ENCODE measurements at regions not wholly inside any gene's neighbourhood (a gene's known extent, or its start where the extent isn't known, plus 50 kb on each side); places are given as distances from the start of the nearest gene placed in this dataset.

DNA sequence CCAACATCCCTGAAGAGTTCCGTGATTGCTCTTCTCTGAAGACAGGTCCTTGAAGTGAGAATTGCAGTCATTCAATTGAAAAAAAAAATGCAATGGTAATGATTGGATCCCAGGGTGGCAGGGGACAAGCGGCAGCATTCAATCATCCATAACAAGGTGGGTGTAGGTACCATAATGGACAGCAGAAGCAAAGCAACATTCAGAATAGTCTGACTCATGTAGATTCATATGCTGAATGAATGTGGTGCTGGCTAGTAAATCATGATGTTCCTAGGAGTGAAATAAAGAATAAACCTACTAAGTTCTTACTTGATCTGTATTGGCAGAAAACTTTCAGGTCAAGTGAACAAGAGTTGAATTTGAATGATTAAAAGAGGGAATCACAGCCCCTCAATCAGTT is 319.6 kb downstream of the GPATCH2 start:
- no peak overlapping the region for H3K9ac ChIP-seq
- no peak overlapping the region for H3K27ac ChIP-seq
- no peaks in the 10 kb centered on the region for H3K9me2 ChIP-seq (ENCODE audit: insufficient read depth)
- 14% methylated on average over 2 of the region's 2 CpGs for WGBS, 2 experiments (ENCODE audit: low coverage in 1 of 2, low lambda C conversion rate in 2 of 2, missing lambda C conversion rate in 2 of 2)
- H3K9me3 ChIP-seq (ENCODE audit: low read depth), result no peaks in the 10 kb centered on the region
- no peaks in the 10 kb centered on the region for H3K79me2 ChIP-seq (ENCODE audit: insufficient read depth)
- H3F3A ChIP-seq (ENCODE audit: insufficient read depth), result no peaks in the 10 kb centered on the region
- no peaks in the 10 kb centered on the region for H3K36me3 ChIP-seq (ENCODE audit: low read depth)
- no peak for DNase-seq
- no peak for TF ChIP-seq EZH2 (IDR thresholded peaks at IDR 0.05; ENCODE audit: insufficient read depth, poor library complexity, severe bottlenecking)
- TF ChIP-seq EZH2phosphoT487 (IDR thresholded peaks at IDR 0.05; ENCODE audit: insufficient read depth, low read depth), result no peak
- no peak overlapping the region for H2AFZ ChIP-seq
- H3K27me3 ChIP-seq (replicated peaks; ENCODE audit: insufficient read depth), result no peaks in the 10 kb centered on the region
- no peaks in the 10 kb centered on the region for H4K20me1 ChIP-seq (ENCODE audit: insufficient read depth)
- in situ Hi-C loops (cut with MboI), result no loop called here
- H3K4me1 ChIP-seq (ENCODE audit: insufficient read depth), result no peaks in the 10 kb centered on the region
- no peak overlapping the region for H3K4me3 ChIP-seq
- no peak overlapping the region for H3K4me2 ChIP-seq (ENCODE audit: unreplicated experiment)

DNA sequence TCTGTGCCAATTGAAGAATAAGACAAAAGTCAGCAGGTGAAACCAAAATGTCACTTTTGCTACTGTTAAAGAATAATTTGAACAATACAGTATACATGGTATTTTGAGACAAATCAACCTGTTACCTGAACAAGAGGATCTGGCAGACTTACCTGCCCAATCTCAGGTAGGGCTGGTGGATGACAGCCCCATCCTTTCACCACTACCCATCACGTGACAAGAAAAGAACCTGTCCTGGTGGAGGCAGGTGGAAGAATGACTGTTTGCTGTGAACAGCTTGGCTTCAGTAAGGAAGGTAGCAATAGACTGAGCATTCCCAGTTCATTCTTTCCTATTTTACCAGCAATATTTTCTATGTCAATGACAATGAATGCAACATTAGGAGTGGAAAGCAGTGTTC is 349.6 kb downstream of the GPATCH2 start:
- H3K9ac ChIP-seq, result no peak overlapping the region
- H4K20me1 ChIP-seq (ENCODE audit: insufficient read depth), result no peaks in the 10 kb centered on the region
- TF ChIP-seq EZH2phosphoT487 (IDR thresholded peaks at IDR 0.05; ENCODE audit: insufficient read depth, low read depth), result no peak
- H3F3A ChIP-seq (ENCODE audit: insufficient read depth), result peaks cover 4% of the 10 kb centered on the region; the same call in 1 of the 2 replicates
- no peak for DNase-seq
- 8 to 16% methylated on average over 1 of the region's 1 CpG for WGBS, 2 experiments (ENCODE audit: low coverage in 1 of 2, low lambda C conversion rate in 2 of 2, missing lambda C conversion rate in 2 of 2)
- H3K27me3 ChIP-seq (replicated peaks; ENCODE audit: insufficient read depth), result no peaks in the 10 kb centered on the region
- no peaks in the 10 kb centered on the region for H3K36me3 ChIP-seq (ENCODE audit: low read depth)
- H3K79me2 ChIP-seq (ENCODE audit: insufficient read depth), result no peaks in the 10 kb centered on the region
- no peak overlapping the region for H3K27ac ChIP-seq
- no peaks in the 10 kb centered on the region for H3K9me3 ChIP-seq (ENCODE audit: low read depth)
- no peak overlapping the region for H3K4me3 ChIP-seq
- H3K9me2 ChIP-seq (ENCODE audit: insufficient read depth), result no peaks in the 10 kb centered on the region
- peaks cover 3% of the 10 kb centered on the region for H3K4me1 ChIP-seq (ENCODE audit: insufficient read depth)
- H2AFZ ChIP-seq, result no peak overlapping the region
- no peak overlapping the region for H3K4me2 ChIP-seq (ENCODE audit: unreplicated experiment)
- in situ Hi-C loops (cut with MboI), result no loop called here

DNA sequence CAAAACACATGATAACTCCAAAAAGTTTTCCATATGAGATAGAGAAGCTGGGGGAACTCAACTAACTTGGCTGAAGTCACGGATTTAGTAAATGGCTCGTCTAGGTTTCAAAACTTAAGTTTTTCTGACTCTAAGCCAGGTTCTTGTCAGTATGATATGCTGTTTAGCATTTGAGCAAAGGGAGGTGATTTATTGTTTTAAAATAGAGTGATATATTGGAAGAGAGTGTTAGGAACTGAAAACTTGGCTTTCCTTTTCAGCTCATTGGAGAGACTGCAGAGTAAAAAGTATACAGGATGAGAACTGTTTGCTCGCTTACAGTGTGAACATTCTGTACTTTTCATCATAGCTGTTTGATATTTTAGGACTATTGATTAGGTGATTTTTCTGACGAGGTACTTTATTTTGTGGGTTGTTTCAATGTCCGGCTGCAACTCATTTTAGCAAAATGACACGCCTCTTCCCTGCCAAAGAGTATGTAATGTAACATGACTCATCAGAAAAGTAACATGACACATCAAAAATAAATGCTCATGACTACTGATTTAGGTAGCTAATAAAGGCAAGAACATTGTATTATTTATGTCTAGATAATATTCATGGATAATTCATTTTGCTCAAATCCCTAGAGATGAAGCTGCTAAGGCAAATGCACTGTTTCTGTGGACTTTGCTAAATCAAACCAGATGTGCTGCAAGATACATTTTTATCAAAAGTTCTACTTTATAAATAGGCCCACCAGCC is 355.1 kb downstream of the GPATCH2 start:
- H3F3A ChIP-seq (ENCODE audit: insufficient read depth), result peaks cover 30% of the 10 kb centered on the region
- no peaks in the 10 kb centered on the region for H3K79me2 ChIP-seq (ENCODE audit: insufficient read depth)
- H4K20me1 ChIP-seq (ENCODE audit: insufficient read depth), result no peaks in the 10 kb centered on the region
- no peaks in the 10 kb centered on the region for H3K9me3 ChIP-seq (ENCODE audit: low read depth)
- H3K27me3 ChIP-seq (replicated peaks; ENCODE audit: insufficient read depth), result no peaks in the 10 kb centered on the region
- no peaks in the 10 kb centered on the region for H3K9me2 ChIP-seq (ENCODE audit: insufficient read depth)
- in situ Hi-C loops (cut with MboI), result no loop called here
- H3K27ac ChIP-seq, result peak overlapping the region; percentile 86
- peak; percentile 85 for DNase-seq
- H3K4me2 ChIP-seq (ENCODE audit: unreplicated experiment), result peak overlapping the region; percentile 72
- 19 to 22% methylated on average over 6 of the region's 6 CpGs for WGBS, 2 experiments (ENCODE audit: low coverage in 1 of 2, low lambda C conversion rate in 2 of 2, missing lambda C conversion rate in 2 of 2)
- H2AFZ ChIP-seq, result peak overlapping the region; percentile 50
- peak overlapping the region; percentile 53 for H3K4me3 ChIP-seq
- TF ChIP-seq EZH2 (IDR thresholded peaks at IDR 0.05; ENCODE audit: insufficient read depth, poor library complexity, severe bottlenecking), result no peak
- TF ChIP-seq EZH2phosphoT487 (IDR thresholded peaks at IDR 0.05; ENCODE audit: insufficient read depth, low read depth), result no peak
- no peaks in the 10 kb centered on the region for H3K36me3 ChIP-seq (ENCODE audit: low read depth)
- H3K4me1 ChIP-seq (ENCODE audit: insufficient read depth), result peaks cover 43% of the 10 kb centered on the region
- peak overlapping the region; percentile 54 for H3K9ac ChIP-seq

DNA sequence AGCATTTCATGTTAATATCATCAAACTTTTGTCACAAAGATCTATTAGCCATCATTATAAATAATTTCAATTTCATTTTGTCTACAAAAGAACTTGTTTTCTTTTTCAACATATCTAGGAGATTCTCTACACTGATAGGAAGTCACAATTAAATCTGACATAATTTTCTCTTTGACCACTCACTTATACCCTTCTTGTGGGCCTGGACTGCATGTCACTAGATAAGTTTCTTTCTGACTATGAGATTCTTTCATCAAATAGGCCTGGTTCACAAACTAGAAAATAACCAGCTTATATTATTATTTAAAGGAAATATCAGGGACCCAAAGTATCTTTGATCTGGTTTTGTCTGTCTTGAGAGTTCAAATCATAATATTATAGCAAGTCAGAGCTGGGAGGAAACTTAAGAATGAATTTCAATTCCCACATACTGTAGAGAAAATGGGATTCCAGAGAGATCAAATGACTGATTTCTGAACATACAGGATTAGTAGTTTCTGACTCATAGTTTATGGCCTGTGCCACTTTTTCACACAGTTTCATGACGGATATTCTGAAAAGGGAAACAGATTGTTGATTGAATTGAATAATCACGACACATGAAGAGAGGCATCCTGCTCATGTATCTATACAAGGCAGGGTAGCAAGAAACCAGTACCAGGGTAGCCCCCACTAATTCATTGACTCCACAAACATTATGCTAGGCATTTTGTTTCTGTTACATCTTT is 355.8 kb downstream of the GPATCH2 start:
- H3K27ac ChIP-seq, result peak overlapping the region; percentile 86
- peak overlapping the region; percentile 53 for H3K4me3 ChIP-seq
- in situ Hi-C loops (cut with MboI), result no loop called here
- TF ChIP-seq EZH2phosphoT487 (IDR thresholded peaks at IDR 0.05; ENCODE audit: insufficient read depth, low read depth) (no peak), EZH2 (IDR thresholded peaks at IDR 0.05; ENCODE audit: insufficient read depth, poor library complexity, severe bottlenecking) (no peak)
- no peaks in the 10 kb centered on the region for H3K79me2 ChIP-seq (ENCODE audit: insufficient read depth)
- H3F3A ChIP-seq (ENCODE audit: insufficient read depth), result peaks cover 30% of the 10 kb centered on the region
- H3K9me3 ChIP-seq (ENCODE audit: low read depth), result no peaks in the 10 kb centered on the region
- H4K20me1 ChIP-seq (ENCODE audit: insufficient read depth), result no peaks in the 10 kb centered on the region
- WGBS, 2 experiments (ENCODE audit: low coverage in 1 of 2, low lambda C conversion rate in 2 of 2, missing lambda C conversion rate in 2 of 2), result 18 to 21% methylated on average over 2 of the region's 2 CpGs
- H2AFZ ChIP-seq, result peak overlapping the region; percentile 50
- no peaks in the 10 kb centered on the region for H3K27me3 ChIP-seq (replicated peaks; ENCODE audit: insufficient read depth)
- peak; percentile 75 for DNase-seq
- H3K4me2 ChIP-seq (ENCODE audit: unreplicated experiment), result peak overlapping the region; percentile 72
- peaks cover 43% of the 10 kb centered on the region for H3K4me1 ChIP-seq (ENCODE audit: insufficient read depth)
- H3K9ac ChIP-seq, result peak overlapping the region; percentile 54
- no peaks in the 10 kb centered on the region for H3K36me3 ChIP-seq (ENCODE audit: low read depth)
- no peaks in the 10 kb centered on the region for H3K9me2 ChIP-seq (ENCODE audit: insufficient read depth)

All from GM23248 (cell line).